ENCODE measurements at regions not wholly inside any gene's neighbourhood (a gene's known extent, or its start where the extent isn't known, plus 50 kb on each side); places are given as distances from the start of the nearest gene placed in this dataset.

DNA sequence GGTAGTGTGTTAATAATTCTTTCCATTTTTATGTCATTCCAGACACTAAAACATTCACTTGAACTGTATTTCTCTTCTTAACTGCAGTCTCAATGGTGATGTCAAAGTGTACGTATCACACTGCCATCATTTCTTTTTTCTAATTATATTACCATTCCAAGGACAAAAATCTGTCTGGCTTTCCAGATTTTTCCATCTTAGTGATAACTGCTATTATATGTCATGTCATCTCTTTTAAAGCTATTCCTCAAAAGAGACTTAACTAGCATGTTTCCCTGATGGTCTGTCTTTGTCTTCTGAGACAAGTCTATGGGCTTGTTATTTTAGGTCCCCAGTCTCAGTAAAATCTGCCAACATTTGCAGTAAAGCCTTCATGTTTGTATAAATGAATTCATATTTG, 1207.1 kb downstream of the PCDH17 start:
- no peaks in the 10 kb centered on the region for H3K36me3 ChIP-seq
- TF ChIP-seq, protein P1, sequence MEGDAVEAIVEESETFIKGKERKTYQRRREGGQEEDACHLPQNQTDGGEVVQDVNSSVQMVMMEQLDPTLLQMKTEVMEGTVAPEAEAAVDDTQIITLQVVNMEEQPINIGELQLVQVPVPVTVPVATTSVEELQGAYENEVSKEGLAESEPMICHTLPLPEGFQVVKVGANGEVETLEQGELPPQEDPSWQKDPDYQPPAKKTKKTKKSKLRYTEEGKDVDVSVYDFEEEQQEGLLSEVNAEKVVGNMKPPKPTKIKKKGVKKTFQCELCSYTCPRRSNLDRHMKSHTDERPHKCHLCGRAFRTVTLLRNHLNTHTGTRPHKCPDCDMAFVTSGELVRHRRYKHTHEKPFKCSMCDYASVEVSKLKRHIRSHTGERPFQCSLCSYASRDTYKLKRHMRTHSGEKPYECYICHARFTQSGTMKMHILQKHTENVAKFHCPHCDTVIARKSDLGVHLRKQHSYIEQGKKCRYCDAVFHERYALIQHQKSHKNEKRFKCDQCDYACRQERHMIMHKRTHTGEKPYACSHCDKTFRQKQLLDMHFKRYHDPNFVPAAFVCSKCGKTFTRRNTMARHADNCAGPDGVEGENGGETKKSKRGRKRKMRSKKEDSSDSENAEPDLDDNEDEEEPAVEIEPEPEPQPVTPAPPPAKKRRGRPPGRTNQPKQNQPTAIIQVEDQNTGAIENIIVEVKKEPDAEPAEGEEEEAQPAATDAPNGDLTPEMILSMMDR (IDR thresholded peaks at IDR 0.05; ENCODE audit: low read depth, low read length): no peak
- H3K27me3 ChIP-seq: no peaks in the 10 kb centered on the region
- no peaks in the 10 kb centered on the region for H3K4me1 ChIP-seq
- H3K9me3 ChIP-seq: no peaks in the 10 kb centered on the region; the same call in 1 of the 2 replicates
- no peak for DNase-seq
- no peak overlapping the region for H3K4me3 ChIP-seq (ENCODE audit: low read depth, low read length)

DNA sequence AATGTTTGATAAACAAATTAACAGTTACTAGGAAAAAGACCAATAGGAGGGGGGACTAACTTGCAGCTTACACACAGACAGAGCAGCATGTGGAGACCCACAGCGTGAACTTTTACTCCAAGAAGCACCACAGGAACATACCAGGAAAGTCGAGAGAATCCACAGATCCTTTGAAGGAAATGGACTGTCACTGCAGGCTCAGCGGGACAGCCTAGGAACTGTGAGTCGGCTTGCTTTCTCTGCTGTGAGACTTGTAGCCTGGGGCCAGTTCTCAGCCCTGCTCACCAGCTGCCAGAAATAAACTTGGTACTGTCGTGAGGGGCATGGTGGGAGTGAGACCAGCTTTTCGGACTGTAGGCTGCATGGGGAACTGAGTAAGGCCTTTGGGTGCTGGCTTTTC, 1211.5 kb downstream of the PCDH17 start:
- TF ChIP-seq, protein P1 (IDR thresholded peaks at IDR 0.05; ENCODE audit: low read depth, low read length): no peak
- Histone ChIP-seq H3K27me3 (no peaks in the 10 kb centered on the region), H3K4me1 (no peaks in the 10 kb centered on the region), H3K36me3 (no peaks in the 10 kb centered on the region), H3K9me3 (no peaks in the 10 kb centered on the region; the same call in none of the 2 replicates), H3K4me3 (ENCODE audit: low read depth, low read length) (no peak overlapping the region)
- no peak for DNase-seq

DNA sequence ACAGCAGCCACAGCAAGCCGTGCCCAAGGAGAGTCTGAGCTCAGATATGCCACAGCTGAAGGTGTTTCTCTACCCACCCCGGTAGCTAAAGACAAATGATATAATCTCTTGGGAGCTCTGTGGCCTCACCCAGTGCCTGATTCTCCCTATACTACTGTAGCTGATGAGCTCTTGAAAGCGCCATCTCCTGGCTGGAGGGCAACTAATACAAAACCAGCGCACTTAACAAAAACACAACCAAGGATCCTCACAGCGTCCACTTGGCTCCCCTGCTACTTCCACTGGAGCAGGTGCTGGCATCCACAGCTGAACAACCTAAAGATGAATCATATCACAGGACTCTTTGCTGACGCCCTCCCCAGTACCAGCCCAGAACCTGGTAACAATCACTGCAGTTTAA, 1212.0 kb downstream of the PCDH17 start:
- TF ChIP-seq, protein P1 (IDR thresholded peaks at IDR 0.05; ENCODE audit: low read depth, low read length): no peak; the same call in 1 of the 2 replicates
- H3K27me3 ChIP-seq: no peaks in the 10 kb centered on the region
- DNase-seq: no peak
- no peaks in the 10 kb centered on the region; the same call in none of the 2 replicates for H3K9me3 ChIP-seq
- H3K4me3 ChIP-seq (ENCODE audit: low read depth, low read length): no peak overlapping the region
- H3K36me3 ChIP-seq: no peaks in the 10 kb centered on the region
- no peaks in the 10 kb centered on the region for H3K4me1 ChIP-seq

DNA sequence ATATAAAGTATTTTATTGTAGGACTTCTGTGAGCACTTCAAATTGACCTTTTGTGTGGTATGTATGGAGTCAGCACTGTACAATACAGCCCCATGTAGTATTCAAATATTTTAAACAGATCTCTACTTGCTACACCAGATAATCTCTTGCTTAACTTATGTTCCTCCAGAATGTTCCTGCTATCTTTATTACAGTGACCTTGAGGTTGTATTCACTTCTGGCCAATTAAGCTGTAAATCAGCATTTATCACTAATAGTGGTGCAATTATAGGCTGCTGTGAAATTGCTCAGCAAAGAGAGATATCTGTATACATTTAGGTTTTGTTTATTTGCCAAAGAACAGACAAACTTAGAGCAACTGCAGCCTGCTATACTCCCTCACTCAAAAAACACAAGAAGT, 1218.6 kb downstream of the PCDH17 start:
- H3K27me3 ChIP-seq: no peaks in the 10 kb centered on the region
- DNase-seq: no peak
- no peaks in the 10 kb centered on the region for H3K36me3 ChIP-seq
- TF ChIP-seq, protein P1 (IDR thresholded peaks at IDR 0.05; ENCODE audit: low read depth, low read length): no peak
- H3K4me3 ChIP-seq (ENCODE audit: low read depth, low read length): no peak overlapping the region
- H3K4me1 ChIP-seq: no peaks in the 10 kb centered on the region
- H3K9me3 ChIP-seq: no peaks in the 10 kb centered on the region

DNA sequence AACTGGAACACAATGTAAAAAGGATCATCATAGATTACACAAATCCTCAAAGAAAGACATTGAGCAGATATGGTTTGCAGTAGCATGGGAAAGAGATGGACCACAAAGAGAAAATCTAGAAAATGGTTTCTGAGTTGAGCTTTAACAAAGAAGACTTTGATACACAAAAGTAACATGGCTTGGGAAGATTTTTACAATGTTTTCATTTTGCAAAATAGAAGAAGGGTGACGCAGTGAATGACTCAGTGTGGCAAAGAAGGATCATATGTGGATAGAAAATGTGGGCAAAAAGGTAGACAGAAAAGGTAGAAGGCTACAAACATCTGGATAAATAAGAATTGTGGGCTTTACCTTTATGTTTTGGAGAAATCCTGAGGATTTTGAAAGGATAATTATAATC, 1220.5 kb downstream of the PCDH17 start:
- Histone ChIP-seq H3K9me3 (no peaks in the 10 kb centered on the region), H3K27me3 (no peaks in the 10 kb centered on the region), H3K4me1 (no peaks in the 10 kb centered on the region), H3K36me3 (no peaks in the 10 kb centered on the region), H3K4me3 (ENCODE audit: low read depth, low read length) (no peak overlapping the region)
- TF ChIP-seq, protein P1 (IDR thresholded peaks at IDR 0.05; ENCODE audit: low read depth, low read length): no peak
- DNase-seq: no peak

DNA sequence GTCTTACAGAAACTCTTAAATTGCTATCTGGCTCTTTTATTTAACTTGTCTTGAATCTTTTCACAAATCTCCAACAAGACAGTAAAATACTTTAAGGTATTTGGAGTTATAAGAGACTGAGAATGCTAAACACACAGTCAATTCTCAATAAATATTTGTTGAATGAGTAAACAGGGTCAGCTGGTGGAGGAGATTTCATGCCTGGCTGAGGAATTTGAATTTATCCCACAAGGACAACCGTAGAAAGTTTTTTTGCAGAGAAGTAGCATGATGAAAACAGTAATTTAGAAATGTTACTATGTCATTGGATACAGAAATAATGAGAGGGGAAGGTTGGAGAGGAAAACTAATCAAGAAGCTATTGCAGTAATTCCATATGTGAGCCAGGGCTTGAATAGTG, 1223.7 kb downstream of the PCDH17 start:
- no peak for DNase-seq
- Histone ChIP-seq H3K36me3 (no peaks in the 10 kb centered on the region), H3K27me3 (no peaks in the 10 kb centered on the region), H3K4me3 (ENCODE audit: low read depth, low read length) (no peak overlapping the region), H3K9me3 (no peaks in the 10 kb centered on the region), H3K4me1 (no peaks in the 10 kb centered on the region)
- TF ChIP-seq, protein P1 (IDR thresholded peaks at IDR 0.05; ENCODE audit: low read depth, low read length): no peak

All from BE2C (cell line).